Stimulated activated CD4-positive, alpha-beta T cell treated with anti-CD3 and anti-CD28 coated beads, Interleukin-2, amount 100 ng/mL, for 4 hours (primary cell): ENCODE measurements at regions not wholly inside any gene's neighbourhood (a gene's known extent, or its start where the extent isn't known, plus 50 kb on each side); places are given as distances from the start of the nearest gene placed in this dataset.

ENCODE experiments used
- DNase-seq: peaks from one replicate; pipeline ENCODE4 v3.0.0-alpha.2; 2020; ENCODE audit warnings: low read depth

- DNase-seq, result no peak
Observed at GRCh38 chr4:130178106-130178505, 1082.2 kb downstream of the C4orf33 start.

GRCh38 chr4:130183096-130183495, 1087.1 kb downstream of the C4orf33 start:
- no peak for DNase-seq

DNA sequence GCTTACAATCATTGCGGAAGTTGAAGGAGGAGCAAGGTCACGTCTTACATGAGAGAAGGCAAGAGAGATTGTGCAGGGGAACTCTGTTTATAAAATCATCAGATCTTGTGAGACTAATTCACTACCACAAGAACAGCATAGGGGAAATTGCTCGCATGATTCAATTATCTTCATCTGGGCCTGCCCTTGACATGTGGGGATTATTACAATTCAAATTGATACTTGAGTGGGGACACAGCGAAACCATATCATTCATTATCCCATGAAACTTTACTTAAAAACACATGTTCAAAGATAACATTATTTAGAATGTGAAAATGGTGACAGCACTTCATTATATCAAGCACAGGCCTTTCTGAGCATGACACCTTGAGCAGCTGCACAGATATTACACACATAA, 1087.8 kb downstream of the C4orf33 start:
- DNase-seq, result no peak

DNA sequence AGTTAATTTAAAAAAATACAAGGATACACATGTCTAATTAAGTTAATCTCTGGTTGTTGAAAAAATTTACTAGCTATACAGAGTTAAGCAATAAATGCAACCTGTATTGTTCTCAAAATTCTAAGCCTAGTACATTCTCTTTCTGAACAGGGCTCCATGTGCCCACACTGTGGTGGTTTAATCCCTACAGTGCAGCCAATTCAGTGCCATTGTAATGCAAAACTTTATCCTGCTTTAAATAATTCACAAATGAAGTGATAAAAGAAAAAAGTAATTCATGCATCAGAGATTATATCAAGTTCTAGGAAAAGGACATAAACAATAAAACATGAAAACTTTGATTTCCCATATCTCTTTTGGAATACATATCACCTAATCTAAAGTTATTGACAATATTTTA, 1089.2 kb downstream of the C4orf33 start:
- DNase-seq, result no peak

GRCh38 chr4:130186931-130187330, 1091.0 kb downstream of the C4orf33 start:
- DNase-seq, result no peak

DNA sequence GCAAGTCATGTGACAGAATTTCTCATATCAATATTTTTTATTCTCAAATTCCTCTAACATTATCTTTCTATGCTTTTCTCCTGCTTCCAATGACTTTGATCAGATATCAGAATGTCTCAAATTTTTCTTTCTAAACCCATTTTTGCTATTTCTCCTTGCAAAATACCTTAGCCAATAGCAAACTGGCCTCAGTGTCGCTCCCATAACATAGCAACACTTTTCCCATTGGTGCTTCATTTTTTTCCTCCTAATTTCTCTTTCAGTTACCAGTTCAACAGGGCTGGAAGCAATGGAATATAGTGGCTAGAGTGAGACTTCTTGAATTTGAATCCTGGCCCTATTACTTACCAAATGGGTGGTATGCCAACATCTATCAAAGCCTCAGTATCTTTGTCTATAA, 1091.6 kb downstream of the C4orf33 start:
- DNase-seq, result no peak

- DNase-seq, result no peak
Observed at GRCh38 chr4:130192787-130193186, 1096.8 kb downstream of the C4orf33 start.

DNA sequence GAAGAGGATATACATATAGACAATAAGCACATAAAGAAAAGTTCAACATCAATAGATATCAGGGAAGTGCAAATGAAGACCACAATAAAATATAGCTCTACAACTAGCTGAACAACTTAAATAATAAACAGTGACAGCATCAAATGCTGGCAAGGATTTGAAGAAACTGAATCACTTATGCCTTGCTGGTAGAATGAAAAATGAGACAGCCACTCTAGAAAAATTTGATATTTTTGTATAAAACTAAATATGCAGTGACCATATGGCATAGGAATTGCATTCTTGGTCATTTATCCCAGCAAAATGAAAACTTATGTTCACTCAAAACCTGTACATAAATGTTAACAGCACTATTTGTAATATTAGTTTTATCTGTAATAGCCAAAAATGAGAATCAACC, 1102.0 kb downstream of the C4orf33 start:
- DNase-seq, result no peak

- no peak for DNase-seq
Observed at GRCh38 chr4:130203571-130203970, 1107.6 kb downstream of the C4orf33 start.

DNA sequence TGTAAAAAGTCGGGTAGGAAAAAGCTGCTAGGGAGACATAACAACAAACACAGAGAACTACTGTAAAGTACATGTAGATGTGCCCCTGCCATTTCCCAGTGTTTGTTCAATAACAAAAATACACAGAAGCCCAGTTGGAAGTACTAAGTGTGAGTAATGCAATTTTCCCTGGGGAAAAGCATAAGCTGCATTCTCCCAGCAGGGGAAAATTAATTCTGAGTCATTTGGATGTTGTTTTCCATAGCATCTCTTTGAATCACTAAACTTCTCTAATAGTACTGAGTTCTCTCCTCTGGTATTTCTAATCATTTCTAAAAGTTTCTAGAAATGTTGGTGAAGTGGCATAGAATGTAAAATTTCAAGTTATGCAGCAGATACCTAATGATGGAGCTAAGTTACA, 1114.9 kb downstream of the C4orf33 start:
- DNase-seq, result no peak

DNA sequence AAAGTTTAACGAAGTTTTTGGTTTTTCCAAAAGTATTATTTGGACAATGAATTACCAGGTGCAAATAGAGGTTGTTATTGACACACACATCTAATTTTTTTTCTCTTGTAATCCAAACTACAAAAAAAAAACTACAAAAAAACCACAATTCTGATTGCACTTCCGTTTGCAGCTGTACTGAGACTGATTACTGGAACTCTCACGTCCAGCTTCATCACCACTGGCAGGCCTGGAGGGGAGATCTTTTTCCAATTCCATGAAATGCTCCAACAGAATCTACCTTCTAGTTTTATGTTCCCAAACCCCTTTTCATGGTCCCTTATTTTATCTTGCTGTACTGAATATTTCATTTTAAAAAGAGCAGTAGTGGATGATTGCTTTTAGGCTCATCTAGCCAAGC, 1118.3 kb downstream of the C4orf33 start:
- DNase-seq, result no peak

GRCh38 chr4:130233377-130234047, 1137.6 kb downstream of the C4orf33 start:
- no peak for DNase-seq

GRCh38 chr4:130238121-130238520, 1142.2 kb downstream of the C4orf33 start:
- no peak for DNase-seq

GRCh38 chr4:130249002-130249401, 1153.0 kb downstream of the C4orf33 start:
- DNase-seq, result no peak

DNA sequence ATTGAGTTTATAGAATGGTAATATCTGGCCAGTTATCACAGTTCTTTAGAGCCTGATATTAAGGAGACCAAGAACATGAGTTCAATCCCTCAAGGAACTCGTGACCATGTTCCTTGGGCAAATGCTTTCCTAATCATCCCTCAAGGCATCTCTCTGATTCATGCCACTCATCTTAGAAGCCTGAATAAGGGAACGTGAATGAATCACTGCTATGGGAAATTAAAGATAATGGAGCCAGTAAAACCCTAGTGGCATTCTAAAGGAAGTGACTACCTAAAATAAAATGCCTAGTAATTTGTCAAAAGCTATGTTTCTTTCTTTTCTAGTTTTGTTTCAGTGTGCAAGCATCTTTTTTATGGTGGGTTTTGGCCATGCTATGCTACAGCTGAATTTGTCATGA, 1161.3 kb downstream of the C4orf33 start:
- no peak for DNase-seq

- DNase-seq, result no peak
Observed at GRCh38 chr4:130266814-130267213, 1170.9 kb downstream of the C4orf33 start.

DNA sequence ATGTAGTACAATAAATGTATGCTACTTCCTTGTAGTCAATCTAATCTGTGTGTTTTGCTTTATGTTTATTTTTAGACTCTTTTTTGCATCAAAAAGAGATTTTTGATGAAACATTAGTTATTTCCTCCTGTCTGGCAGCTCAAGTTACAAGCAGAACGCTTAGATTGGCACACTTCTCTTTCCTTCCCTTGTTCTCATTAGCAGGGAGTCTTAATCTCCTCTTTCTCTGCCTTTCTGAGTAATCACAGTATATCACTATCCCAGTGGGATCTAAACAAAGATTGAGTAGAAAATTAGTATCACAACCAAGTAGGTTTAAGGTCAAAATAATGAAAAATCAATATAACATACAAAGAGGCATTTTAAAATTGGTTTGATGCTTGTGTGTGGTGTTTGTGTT, 1192.6 kb downstream of the C4orf33 start:
- no peak for DNase-seq

- no peak for DNase-seq
Observed at GRCh38 chr4:130293692-130294091, 1197.7 kb downstream of the C4orf33 start.

DNA sequence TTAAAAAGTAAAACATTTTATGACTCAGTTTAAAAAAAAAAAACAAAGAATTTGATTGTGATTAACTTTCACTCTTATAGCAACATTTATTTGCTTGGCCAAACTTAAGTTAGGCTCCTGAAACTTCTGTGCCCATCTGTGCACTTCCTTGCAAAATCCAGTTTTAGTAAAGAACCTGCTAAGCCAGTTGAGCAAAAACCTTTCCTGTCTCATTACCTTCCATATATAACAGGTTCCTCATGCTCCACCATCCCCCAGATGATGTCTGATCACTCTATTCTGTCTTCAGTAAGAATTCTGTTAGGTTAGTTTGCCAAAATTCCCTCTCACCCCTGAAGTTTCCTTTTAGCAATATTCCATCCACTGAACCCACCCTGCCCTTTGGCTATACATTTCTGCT, 1200.5 kb downstream of the C4orf33 start:
- no peak for DNase-seq

- no peak for DNase-seq
Observed at GRCh38 chr4:130306566-130306965, 1210.6 kb downstream of the C4orf33 start.

- DNase-seq, result no peak
Observed at GRCh38 chr4:130309221-130309620, 1213.3 kb downstream of the C4orf33 start.

- DNase-seq, result no peak
Observed at GRCh38 chr4:130322439-130322838, 1226.5 kb downstream of the C4orf33 start.

DNA sequence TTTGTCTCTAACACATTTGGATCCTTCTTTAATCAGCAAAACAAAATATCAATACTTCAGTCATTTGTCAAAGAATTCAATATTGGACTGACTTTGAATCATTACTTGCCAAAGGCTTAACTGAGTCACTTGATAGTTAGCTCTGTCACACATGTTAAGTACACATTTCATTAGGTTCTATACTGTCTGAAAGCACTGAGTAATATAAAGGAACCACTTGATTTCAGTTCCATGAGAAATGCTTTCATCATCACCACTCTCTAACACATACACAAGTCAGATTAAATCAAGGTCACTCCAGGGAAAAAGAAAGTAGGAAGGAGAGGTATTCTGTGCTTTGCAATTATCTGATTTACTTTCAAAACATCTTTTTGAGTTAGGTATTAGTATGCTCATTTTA, 1233.1 kb downstream of the C4orf33 start:
- DNase-seq, result no peak

GRCh38 chr4:130333241-130333759, 1237.3 kb downstream of the C4orf33 start:
- DNase-seq, result no peak
